ENCODE measurements at regions not wholly inside any gene's neighbourhood (a gene's known extent, or its start where the extent isn't known, plus 50 kb on each side); places are given as distances from the start of the nearest gene placed in this dataset.

DNA sequence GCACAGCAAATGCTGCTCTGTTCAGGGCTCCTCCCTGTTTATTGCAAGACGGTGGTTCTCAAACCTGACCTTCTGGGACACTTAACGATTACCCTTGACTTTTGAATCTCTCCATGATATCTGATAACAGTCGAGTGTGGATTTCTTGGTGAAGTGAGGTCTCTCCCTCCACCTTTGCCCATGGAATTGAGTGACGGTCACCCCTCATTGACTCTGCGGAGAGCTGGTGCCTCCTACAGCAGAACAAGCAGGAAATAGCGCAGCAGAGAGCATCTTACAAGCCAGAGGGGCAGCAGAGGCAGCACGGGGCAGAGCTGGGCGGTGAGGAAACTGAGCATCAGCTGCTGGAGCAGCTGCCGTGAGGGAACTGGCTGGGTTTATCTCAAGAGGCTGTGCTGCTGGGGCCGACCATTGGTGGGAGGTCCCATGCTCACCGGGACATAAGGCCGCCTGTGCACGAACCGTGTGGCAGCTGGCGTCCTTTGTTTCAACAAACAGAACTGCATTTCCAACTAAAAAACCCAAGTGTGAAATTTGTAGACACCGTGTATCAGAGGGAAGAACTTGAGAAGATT is 189.8 kb downstream of the MTRR start:
- Histone ChIP-seq H3K4me3 (no peak overlapping the region), H3K9me3 (replicated peaks in 1 of 3) (no peaks in the 10 kb centered on the region), H3K27ac (no peak overlapping the region), H3K4me1 (replicated peaks in 1 of 2) (no peaks in the 10 kb centered on the region), H3K27me3 (no peaks in the 10 kb centered on the region), H3K36me3 (replicated peaks in 1 of 2) (no peaks in the 10 kb centered on the region)
- no peak for DNase-seq
- TF ChIP-seq POLR2A (IDR thresholded peaks at IDR 0.05) = no peak
- TF ChIP-seq, protein P1, sequence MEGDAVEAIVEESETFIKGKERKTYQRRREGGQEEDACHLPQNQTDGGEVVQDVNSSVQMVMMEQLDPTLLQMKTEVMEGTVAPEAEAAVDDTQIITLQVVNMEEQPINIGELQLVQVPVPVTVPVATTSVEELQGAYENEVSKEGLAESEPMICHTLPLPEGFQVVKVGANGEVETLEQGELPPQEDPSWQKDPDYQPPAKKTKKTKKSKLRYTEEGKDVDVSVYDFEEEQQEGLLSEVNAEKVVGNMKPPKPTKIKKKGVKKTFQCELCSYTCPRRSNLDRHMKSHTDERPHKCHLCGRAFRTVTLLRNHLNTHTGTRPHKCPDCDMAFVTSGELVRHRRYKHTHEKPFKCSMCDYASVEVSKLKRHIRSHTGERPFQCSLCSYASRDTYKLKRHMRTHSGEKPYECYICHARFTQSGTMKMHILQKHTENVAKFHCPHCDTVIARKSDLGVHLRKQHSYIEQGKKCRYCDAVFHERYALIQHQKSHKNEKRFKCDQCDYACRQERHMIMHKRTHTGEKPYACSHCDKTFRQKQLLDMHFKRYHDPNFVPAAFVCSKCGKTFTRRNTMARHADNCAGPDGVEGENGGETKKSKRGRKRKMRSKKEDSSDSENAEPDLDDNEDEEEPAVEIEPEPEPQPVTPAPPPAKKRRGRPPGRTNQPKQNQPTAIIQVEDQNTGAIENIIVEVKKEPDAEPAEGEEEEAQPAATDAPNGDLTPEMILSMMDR (IDR thresholded peaks at IDR 0.05) = no peak
- WGBS, 4 donors = 83 to 91% (median 87%) methylated on average over 15 to 16 of the region's 16 CpGs
- intact Hi-C loops (cut with DNase I) = no loop called here

DNA sequence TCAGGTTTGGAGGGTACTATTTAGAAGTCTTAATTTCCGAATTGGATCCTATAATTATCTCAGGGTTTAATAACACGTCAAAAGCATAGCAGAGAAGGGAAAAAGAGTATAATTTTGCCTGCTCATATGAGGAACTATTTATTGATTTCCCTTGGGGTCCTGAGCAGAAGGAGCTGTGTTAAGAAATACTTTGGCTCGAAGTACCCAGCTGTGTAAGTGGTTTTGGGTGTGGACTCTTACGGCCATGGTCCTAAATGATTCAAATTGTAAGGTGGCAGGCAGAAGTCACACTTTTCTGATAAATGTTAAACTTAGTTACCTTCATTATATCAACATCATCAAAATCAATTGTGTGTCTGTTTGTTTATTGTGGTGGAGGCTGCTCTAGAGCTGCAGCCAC is 190.4 kb downstream of the MTRR start:
- 81 to 86% (median 82%) methylated on average over 4 of the region's 4 CpGs for WGBS, 4 donors
- no peak for DNase-seq

DNA sequence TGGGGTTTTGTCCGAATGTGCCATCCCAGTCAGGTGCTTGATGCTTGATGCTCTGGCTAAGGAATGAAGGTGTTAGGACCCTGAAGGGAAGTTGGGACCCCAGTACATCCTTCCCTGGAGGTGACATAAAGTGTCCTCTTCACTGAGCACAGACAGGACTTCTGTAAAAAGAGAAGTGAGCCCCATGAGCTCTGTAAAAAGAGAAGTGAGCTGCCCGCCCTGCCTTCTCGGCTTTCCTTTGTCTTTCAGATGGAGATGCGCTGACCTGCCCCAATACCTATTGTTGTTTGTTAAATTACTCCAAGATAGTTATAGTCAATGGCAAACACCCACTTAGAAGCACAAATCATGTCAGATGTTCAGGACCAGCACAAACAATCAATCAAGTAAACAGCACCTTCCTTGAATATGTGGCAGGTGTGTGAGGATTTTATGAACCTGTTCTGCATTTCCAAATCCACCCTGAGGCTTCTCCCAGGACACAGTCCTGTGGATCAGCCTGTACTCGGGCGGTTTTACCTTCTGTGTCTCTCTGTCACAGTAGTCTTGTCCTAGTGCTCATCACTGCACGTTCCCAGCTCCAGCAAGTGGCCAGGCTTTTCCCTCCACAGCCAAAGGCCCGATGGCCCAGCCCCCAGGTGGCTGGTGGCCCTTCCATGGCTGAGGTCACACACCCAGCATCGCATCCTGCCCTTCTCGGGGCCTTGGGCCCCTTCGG is 191.4 kb downstream of the MTRR start:
- TF ChIP-seq, protein P1 (IDR thresholded peaks at IDR 0.05) = no peak
- no peak for TF ChIP-seq POLR2A (IDR thresholded peaks at IDR 0.05)
- Histone ChIP-seq H3K4me1 (replicated peaks in 1 of 2) (no peaks in the 10 kb centered on the region), H3K27ac (no peak overlapping the region), H3K4me3 (no peak overlapping the region), H3K9me3 (replicated peaks in 1 of 3) (no peaks in the 10 kb centered on the region), H3K36me3 (replicated peaks in 1 of 2) (no peaks in the 10 kb centered on the region), H3K27me3 (no peaks in the 10 kb centered on the region)
- DNase-seq = no peak
- 67 to 75% (median 73%) methylated on average over 11 of the region's 11 CpGs for WGBS, 4 donors
- intact Hi-C loops (cut with DNase I) = no loop called here

More for the DNA sequence above, 190.4 kb downstream of the MTRR start:
- Histone ChIP-seq H3K4me3 (no peak overlapping the region), H3K9me3 (replicated peaks in 1 of 3) (no peaks in the 10 kb centered on the region), H3K27me3 (no peaks in the 10 kb centered on the region), H3K36me3 (replicated peaks in 1 of 2) (no peaks in the 10 kb centered on the region), H3K4me1 (replicated peaks in 1 of 2) (no peaks in the 10 kb centered on the region), H3K27ac (no peak overlapping the region)
- intact Hi-C loops (cut with DNase I) = no loop called here
- no peak for TF ChIP-seq POLR2A (IDR thresholded peaks at IDR 0.05)
- TF ChIP-seq, protein P1 (IDR thresholded peaks at IDR 0.05) = no peak

DNA sequence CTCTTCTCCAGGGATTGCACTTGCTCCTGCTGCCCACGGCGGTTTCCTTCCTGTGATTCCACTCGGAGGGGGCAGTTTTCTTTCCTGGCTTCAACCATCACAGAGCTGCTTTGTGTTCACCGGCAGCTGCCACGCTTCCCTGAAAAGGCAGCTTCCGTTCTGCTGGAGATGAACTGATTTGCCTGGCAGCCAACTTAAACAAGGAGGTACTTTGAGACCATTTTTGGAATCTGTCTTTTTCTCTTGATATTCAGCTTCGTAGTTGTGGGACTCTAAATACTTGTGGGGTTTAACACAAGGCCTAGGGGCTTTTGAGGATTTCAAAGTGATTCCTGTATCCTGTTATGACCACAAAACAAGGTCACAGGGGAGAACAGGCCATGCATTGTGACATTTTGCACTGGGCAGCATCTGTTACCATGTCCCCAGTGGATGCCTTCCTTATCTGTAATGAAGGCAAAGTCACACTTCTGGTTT is 192.0 kb downstream of the MTRR start:
- DNase-seq = no peak
- intact Hi-C loops (cut with DNase I) = no loop called here
- Histone ChIP-seq H3K36me3 (replicated peaks in 1 of 2) (no peaks in the 10 kb centered on the region), H3K4me3 (no peak overlapping the region), H3K9me3 (replicated peaks in 1 of 3) (no peaks in the 10 kb centered on the region), H3K27me3 (no peaks in the 10 kb centered on the region), H3K4me1 (replicated peaks in 1 of 2) (no peaks in the 10 kb centered on the region), H3K27ac (no peak overlapping the region)
- no peak for TF ChIP-seq POLR2A (IDR thresholded peaks at IDR 0.05)
- TF ChIP-seq, protein P1 (IDR thresholded peaks at IDR 0.05) = no peak
- WGBS, 4 donors = 52 to 60% (median 59%) methylated on average over 7 of the region's 7 CpGs
